Fibroblast of skin of right quadriceps (primary cell): ENCODE measurements at regions not wholly inside any gene's neighbourhood (a gene's known extent, or its start where the extent isn't known, plus 50 kb on each side); places are given as distances from the start of the nearest gene placed in this dataset.

ENCODE experiments used
- DNase-seq: peaks from one replicate; pipeline ENCODE4 v3.0.0-alpha.2; 2013

DNA sequence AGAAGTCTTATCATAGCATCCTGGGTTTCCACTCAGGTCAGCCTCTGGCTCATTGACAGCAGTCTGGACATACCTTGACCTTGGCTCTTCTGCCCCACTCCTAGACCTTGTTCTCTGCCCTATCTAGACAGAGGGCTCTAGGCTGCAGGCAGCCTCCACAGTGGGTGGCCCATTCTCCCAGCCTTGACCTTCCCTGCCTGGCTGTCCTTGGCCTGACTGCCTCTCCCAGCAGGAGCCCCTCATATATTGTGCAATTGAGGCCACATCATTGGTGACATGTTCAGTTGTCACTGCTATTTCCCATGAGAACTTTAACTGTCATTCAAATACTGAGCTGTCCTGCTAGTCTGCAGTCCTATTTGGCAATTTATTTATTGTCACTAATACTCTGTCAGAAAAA, 503.4 kb downstream of the PLXNA4 start:
- no peak for DNase-seq

DNA sequence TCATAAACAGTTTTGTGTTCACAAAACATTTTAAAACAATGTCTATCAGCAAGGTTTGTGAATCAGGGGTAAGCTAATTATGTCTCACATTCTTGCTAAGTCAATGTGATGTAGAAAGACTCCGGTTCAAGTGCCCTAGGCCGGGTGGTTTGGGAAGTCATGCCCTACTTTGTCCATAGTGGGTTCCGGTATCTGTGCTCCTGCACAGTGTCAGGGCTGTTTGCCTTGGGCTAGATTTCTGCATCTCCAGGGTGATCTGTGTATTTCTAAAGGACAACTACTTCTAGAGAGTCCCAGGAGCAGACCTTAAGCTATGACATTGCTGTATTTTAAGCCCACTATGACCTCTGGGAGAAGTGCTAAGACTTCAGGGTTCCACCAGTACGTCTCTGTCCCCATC, 504.1 kb downstream of the PLXNA4 start:
- no peak for DNase-seq

DNA sequence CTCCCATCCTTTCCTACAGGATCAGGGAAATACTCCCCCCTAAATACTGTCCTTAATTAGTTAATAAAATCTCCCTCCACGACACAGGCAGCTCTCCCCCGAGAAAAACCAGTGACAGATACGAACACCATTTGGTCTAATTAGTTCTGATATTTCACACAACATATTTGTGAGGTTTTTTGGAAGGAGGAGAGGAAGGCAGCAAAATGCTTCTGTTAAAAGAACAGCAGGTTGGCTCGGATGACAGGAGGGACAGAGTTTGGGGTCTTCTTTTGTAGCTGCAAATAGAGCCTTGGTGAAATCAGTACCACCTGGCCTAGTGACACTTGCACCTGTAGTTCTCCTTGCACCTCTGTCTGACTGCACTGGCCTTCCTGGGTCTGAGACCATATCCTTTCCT, 507.0 kb downstream of the PLXNA4 start:
- DNase-seq = no peak

DNA sequence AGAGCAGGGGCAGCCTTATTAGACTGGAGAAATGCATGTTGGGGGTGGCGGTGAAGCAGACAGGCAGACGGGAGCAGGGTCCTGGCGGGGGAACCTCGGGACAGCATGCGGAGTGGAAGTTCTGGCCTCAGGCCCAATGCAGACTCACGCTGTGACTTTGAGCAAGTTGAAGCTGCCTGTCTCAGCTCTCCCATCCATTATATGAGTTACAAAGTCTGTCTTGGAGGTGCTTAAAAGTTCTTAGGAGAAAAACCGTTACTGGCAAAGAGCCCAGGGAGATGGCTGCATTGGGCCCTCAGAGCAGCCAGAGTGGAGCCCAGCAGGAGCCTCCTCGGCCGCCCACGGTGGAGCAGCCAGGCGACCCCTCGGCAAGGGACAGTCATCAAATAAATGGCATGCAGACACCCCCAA, 509.5 kb downstream of the PLXNA4 start:
- peak; percentile 86 for DNase-seq

- DNase-seq = peak; percentile 25
These were observed 509.7 kb upstream of the PODXL start for GRCh38 chr7:132065989-132066603.

DNA sequence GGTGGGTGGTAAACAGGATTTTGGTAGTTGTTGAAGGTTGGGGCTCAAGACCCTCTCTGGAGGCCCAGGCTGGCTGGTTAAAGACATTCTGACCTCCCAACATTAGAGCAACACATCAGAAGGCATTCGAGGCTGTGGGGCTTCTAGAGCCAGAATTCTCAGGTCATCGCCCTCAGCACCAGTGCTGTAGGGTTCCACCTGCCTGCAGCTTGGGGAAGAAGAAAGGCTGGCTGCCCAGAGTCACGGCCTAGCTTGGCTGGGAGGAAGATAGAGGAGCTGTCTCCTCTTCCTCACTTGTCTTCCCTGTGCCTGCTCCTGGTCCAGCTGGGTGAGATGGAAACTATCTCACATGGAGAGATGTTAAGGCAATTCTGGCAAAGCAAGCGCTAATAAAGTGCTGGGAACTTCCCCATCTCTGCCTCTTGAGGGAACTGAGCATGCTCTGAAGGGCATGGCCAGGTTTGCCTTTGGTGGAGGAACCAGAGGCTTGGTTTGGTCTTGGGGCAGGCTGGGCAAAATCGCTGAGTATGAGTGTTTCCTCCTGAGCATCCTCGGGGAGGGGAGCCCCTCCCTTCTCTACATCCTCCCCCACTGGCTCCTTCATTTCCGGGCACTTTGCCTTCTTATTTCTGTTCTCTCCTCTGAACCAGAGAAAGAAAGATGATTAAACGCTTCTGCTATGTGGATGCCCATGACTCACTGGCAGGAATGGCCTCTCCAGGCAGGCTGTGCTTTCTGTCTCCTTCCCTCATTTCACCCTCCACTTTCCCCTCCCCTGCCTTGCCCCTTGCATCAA, 509.0 kb upstream of the PODXL start:
- peak; percentile 99 for DNase-seq

DNA sequence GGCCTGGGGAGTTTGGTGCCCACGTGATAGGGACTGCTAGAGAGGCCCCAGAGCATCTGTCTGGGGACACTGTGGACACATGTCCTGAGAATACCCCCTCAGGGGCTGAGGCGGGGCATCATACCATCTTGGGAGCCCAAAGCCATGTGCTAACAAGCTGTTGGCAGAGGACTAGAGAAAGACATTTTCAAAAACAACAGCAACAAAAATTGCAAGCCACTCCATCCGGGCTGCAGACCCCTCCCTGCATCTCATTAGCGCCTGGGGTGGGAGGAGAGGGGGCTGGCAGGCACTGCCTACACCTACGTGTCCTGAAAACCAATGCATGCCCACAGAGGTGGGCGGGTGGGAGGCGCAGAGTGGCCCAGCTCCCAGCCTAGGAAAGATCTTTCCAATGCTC, 507.4 kb upstream of the PODXL start:
- DNase-seq = no peak

DNA sequence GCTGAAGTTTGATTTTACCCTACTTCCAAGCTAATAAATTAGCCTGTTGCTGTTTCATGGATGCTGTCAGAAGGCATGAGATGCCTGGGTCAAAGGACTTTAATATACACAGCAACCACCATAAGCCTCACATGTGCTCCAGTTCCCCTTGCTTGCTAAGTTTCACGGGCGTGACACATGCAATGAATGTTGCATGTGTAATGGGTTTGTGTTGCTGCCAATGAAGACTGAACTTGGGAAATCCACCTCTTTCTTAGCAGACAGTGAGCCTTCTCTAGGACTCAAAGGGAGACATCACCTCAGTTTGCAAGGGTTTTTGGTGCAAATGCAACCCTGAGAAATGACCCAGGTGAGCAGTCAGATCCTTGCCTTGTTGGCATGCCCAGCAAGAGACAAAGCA, 505.5 kb upstream of the PODXL start:
- DNase-seq = peak; percentile 73

DNA sequence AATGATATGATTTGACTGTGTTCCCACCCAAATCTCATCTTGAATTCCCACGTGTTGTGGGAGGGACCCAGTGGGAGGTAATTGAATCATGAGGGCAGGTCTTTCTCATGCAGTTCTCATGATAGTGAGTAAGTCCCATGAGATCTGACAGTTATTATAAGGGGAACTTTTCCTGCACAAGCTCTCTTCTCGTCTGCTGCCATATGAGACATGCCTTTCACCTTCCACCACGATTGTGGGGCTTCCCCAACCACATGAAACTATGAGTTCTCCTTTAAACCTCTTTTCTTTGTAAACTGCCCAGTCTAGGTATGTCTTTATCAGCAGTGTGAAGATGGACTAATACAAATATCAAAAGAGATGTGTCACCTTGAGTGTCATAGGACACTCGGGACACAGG, 502.7 kb upstream of the PODXL start:
- DNase-seq = no peak

- no peak for DNase-seq
These were observed 499.1 kb upstream of the PODXL start for GRCh38 chr7:132055336-132056120.

GRCh38 chr7:132053871-132054270, 497.4 kb upstream of the PODXL start:
- DNase-seq = no peak

DNA sequence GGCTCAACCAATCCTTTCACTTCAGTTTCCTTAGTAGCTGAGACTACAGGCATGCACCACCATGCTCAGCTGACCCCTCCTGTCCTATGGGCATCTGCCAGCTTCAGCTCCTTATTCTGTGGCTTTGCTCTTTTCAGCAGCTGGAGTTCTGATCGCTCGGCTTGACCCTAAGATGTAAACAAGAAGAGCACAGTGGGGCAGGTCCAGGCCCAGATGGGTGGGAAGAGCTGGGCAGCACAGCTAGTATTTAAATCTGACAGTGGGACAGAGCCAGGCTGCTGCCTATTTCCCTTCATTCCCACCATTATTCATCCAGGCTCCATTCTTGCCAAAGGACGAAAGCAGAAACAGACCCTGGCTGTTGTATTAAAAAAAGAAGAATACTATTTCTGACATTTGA, 494.9 kb upstream of the PODXL start:
- no peak for DNase-seq

DNA sequence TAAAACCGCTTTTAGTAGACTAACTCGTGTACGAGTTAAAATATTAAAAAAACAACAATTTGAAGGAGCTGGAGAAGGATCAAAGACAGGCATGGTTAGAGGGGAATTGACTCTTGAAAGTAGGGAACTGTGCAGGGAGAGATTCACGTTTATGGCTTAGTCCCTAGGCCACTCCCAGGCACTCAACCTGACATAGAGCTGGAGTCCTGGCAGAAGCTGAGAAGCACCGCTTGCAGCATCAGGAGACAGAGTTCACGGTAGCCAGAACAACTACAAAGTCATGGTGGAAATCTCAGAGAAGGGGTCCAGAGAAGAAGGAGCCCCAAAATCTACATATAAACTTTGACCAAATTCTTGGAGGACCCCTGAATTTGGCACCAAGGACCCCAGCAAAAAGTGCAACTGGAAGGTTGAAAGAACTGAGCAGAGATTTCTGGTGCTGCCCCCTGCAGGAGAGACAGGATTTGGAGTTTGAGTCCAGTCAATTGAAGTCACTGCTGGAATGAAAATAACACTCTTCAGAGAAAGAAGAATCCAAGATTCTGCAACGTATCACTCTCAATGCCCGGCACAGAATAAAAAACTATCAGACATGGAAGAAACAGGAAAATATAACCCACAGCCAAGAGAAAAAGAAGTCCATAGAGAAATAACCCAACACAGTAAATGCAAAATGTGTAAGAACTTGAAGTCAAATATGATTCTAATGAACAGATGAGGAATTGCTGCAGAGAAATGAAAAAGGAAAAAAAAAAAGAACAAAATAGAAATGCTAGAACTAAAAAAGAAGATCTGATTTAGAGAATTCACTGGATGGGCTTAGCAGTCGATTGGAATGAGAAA, 493.3 kb upstream of the PODXL start:
- DNase-seq = peak; percentile 19

DNA sequence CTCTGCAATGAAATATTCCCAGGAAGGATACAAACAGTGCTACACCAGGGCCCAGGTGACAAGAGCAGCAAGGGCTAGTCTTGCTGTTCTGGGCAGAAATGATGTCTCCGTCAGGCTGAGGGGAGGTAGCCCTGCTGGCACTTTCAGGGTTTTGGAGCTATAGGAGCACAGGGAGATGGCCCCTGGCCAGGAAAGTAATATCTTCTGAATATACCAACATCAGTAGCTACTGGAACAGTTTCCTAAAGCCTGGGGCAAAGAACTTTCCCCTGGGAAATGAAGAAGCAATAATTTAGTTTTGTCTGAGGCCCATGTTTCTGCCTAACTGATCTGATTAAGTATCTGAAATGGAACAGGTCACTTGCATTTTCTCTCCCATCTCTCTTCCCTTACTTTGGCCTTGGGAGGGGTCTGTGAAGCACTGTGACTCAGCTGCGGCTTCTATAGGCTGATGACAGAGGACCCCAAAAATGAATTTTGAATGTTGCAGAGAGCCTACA, 489.1 kb upstream of the PODXL start:
- DNase-seq = no peak

DNA sequence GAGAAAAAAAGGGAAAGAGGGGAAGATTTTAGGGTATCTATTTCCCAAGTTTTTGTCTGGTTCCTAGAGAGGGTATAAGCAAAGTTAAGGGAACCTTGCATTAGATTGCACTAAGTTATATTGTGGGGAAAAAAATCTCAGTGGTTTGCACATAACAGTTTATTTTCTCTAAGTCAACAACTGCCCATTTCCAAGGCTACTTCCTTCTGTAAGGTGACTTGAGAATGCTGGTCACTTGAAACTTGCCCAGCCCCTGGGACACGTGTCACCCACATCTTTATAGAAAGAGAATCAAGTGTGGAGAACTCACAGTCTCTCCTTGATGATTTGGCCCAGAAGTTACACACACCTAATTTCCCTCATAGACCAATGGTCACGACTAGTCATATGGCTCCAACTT, 488.6 kb upstream of the PODXL start:
- DNase-seq = no peak

GRCh38 chr7:132044247-132044646, 487.8 kb upstream of the PODXL start:
- no peak for DNase-seq

- DNase-seq = no peak
These were observed 484.7 kb upstream of the PODXL start for GRCh38 chr7:132041108-132041507.

GRCh38 chr7:132035517-132036362, 479.3 kb upstream of the PODXL start:
- DNase-seq = no peak

GRCh38 chr7:132034748-132035416, 478.5 kb upstream of the PODXL start:
- no peak for DNase-seq

- no peak for DNase-seq
These were observed 474.5 kb upstream of the PODXL start for GRCh38 chr7:132030883-132031282.

GRCh38 chr7:132030086-132030568, 473.7 kb upstream of the PODXL start:
- DNase-seq = no peak
